Left lung (tissue), 4 donors: ENCODE measurements at regions not wholly inside any gene's neighbourhood (a gene's known extent, or its start where the extent isn't known, plus 50 kb on each side); places are given as distances from the start of the nearest gene placed in this dataset.

Source experiments
- ATAC-seq: fragments of 200-7000 bp; cut with Tn5 transposase; one replicate; pipeline ENCODE4 v1.9.1; 2020; ENCODE audit warnings: moderate library complexity
- DNase-seq, 4 donors: peaks; one replicate each; pipeline ENCODE4 v3.0.0-alpha.2; 2013 to 2020
- H3K27ac ChIP-seq, 2 donors: fragments of 200-600 bp; sonication (generic) in 1 of 2; one replicate each; pipeline versions ENCODE4 v1.5.0 to v1.8.0; 2020 to 2021
- H3K27me3 ChIP-seq, 2 donors: fragments of 200-600 bp; sonication (generic) in 1 of 2; one replicate each; pipeline versions ENCODE4 v1.5.0 to v1.8.0; 2020 to 2021
- H3K36me3 ChIP-seq, 2 donors: fragments of 200-600 bp; sonication (generic) in 1 of 2; one replicate each; pipeline versions ENCODE4 v1.5.0 to v1.8.0; 2020 to 2021
- H3K4me1 ChIP-seq, 2 donors: fragments of 200-600 bp; one replicate each; pipeline ENCODE4 v1.8.0; 2021
- H3K4me3 ChIP-seq, 2 donors: fragments of 200-600 bp; sonication (generic) in 1 of 2; one replicate each; pipeline versions ENCODE4 v1.5.0 to v1.8.0; 2020 to 2021; ENCODE audit warnings: mild to moderate bottlenecking in 1 of 2
- H3K9me3 ChIP-seq, 2 donors: fragments of 200-600 bp; sonication (generic) in 1 of 2; one replicate each; pipeline versions ENCODE4 v1.5.0 to v1.8.0; 2020 to 2021
- CTCF ChIP-seq, 2 donors: fragments of 200-600 bp; sonication (generic) in 1 of 2; IDR thresholded peaks; one replicate each; pipeline versions ENCODE4 v1.5.0 to v1.8.0; 2021; ENCODE audit warnings: antibody characterized with exemption in 2 of 2
- intact Hi-C, 2 donors: fragments of 100-400 bp; cut with DNase I; formaldehyde crosslinking; loops; one replicate each; pipeline versions ENCODE4 v1.11.2 to v1.14.2; 2022
- donor health status: DM: no; HTN: yes; CAD: no.
- donor health status: DM: no; HTN: no; CAD: no.

- intact Hi-C loops = no loop called here
- no peak overlapping the region for H3K27ac ChIP-seq
- no peak for DNase-seq
- no peak overlapping the region for H3K4me3 ChIP-seq
- H3K4me1 ChIP-seq = no peaks in the 10 kb centered on the region
- no peak for ATAC-seq
- H3K27me3 ChIP-seq = no peaks in the 10 kb centered on the region
- no peak for TF ChIP-seq CTCF (IDR thresholded peaks at IDR 0.05)
- no peaks in the 10 kb centered on the region for H3K36me3 ChIP-seq
- H3K9me3 ChIP-seq = no peaks in the 10 kb centered on the region
Measured at GRCh38 chr2:105954891-105955290, 210.2 kb downstream of the NCK2 start.

GRCh38 chr2:105953942-105954341 lies 209.2 kb downstream of the NCK2 start:
- TF ChIP-seq CTCF (IDR thresholded peaks at IDR 0.05) = no peak
- Histone ChIP-seq H3K27me3 (no peaks in the 10 kb centered on the region), H3K4me3 (no peak overlapping the region)

GRCh38 chr2:105952131-105952530 lies 207.4 kb downstream of the NCK2 start:
- H3K4me1 ChIP-seq = no peaks in the 10 kb centered on the region
- H3K27ac ChIP-seq = no peak overlapping the region
- H3K36me3 ChIP-seq = no peaks in the 10 kb centered on the region
- H3K27me3 ChIP-seq = no peaks in the 10 kb centered on the region
- no peak for ATAC-seq
- no peak for TF ChIP-seq CTCF (IDR thresholded peaks at IDR 0.05)
- H3K9me3 ChIP-seq = no peaks in the 10 kb centered on the region
- intact Hi-C loops = no loop called here
- no peak overlapping the region for H3K4me3 ChIP-seq
- no peak for DNase-seq

More at GRCh38 chr2:105953942-105954341, 209.2 kb downstream of the NCK2 start:
- no peak for DNase-seq
- H3K4me1 ChIP-seq = no peaks in the 10 kb centered on the region
- H3K36me3 ChIP-seq = no peaks in the 10 kb centered on the region
- ATAC-seq = no peak
- intact Hi-C loops = no loop called here
- no peaks in the 10 kb centered on the region for H3K9me3 ChIP-seq
- no peak overlapping the region for H3K27ac ChIP-seq

- TF ChIP-seq CTCF (IDR thresholded peaks at IDR 0.05) = no peak
- ATAC-seq (no peak), DNase-seq (no peak)
- no peaks in the 10 kb centered on the region for H3K9me3 ChIP-seq
- H3K27ac ChIP-seq = no peak overlapping the region
- intact Hi-C loops = no loop called here
- H3K4me3 ChIP-seq = no peak overlapping the region
- H3K4me1 ChIP-seq = no peaks in the 10 kb centered on the region
- H3K27me3 ChIP-seq = no peaks in the 10 kb centered on the region
- H3K36me3 ChIP-seq = no peaks in the 10 kb centered on the region
Measured at GRCh38 chr2:105951384-105951694, 206.6 kb downstream of the NCK2 start.

- DNase-seq = no peak
- intact Hi-C loops = no loop called here
Measured at GRCh38 chr2:105950521-105951383, 206.0 kb downstream of the NCK2 start.

More at GRCh38 chr2:105950521-105951383, 206.0 kb downstream of the NCK2 start:
- H3K9me3 ChIP-seq = no peaks in the 10 kb centered on the region
- no peak for TF ChIP-seq CTCF (IDR thresholded peaks at IDR 0.05)
- H3K36me3 ChIP-seq = no peaks in the 10 kb centered on the region
- H3K27ac ChIP-seq = no peak overlapping the region
- no peak overlapping the region for H3K4me3 ChIP-seq
- H3K4me1 ChIP-seq = no peaks in the 10 kb centered on the region
- H3K27me3 ChIP-seq = no peaks in the 10 kb centered on the region
- no peak for ATAC-seq
